Loucy (cell line): ENCODE measurements at regions not wholly inside any gene's neighbourhood (a gene's known extent, or its start where the extent isn't known, plus 50 kb on each side); places are given as distances from the start of the nearest gene placed in this dataset.

Source experiments
- H2AFZ ChIP-seq: fragments of 200-600 bp; sonication (generic); 2 replicates; pipeline ENCODE4 v1.6.0; 2016; ENCODE audit warnings: antibody characterized with exemption, mild to moderate bottlenecking, low read length, moderate library complexity
- H3F3A ChIP-seq: fragments of 200-600 bp; 2 replicates; pipeline ENCODE4 v1.6.0; 2016; ENCODE audit warnings: antibody characterized with exemption, low read depth, mild to moderate bottlenecking
- H3K27me3 ChIP-seq: fragments of 200-600 bp; sonication (generic); 2 replicates; pipeline ENCODE4 v1.6.1; 2014; ENCODE audit warnings: low read length, mild to moderate bottlenecking; ENCODE audit not compliant: insufficient read depth, poor library complexity, severe bottlenecking
- H3K36me3 ChIP-seq: fragments of 200-600 bp; sonication (generic); 2 replicates; pipeline ENCODE4 v1.6.1; 2016; ENCODE audit warnings: low read length; ENCODE audit not compliant: insufficient read depth
- H3K4me1 ChIP-seq: fragments of 200-600 bp; sonication (generic); 2 replicates; pipeline ENCODE4 v1.5.1; 2014; ENCODE audit warnings: low read length, mild to moderate bottlenecking; ENCODE audit not compliant: insufficient read depth, poor library complexity, severe bottlenecking
- H3K4me2 ChIP-seq: fragments of 200-600 bp; sonication (generic); 2 replicates; pipeline ENCODE4 v1.6.0; 2014; ENCODE audit warnings: antibody characterized with exemption, low read length, low read depth, mild to moderate bottlenecking; ENCODE audit not compliant: poor library complexity, severe bottlenecking
- H3K4me3 ChIP-seq: fragments of 200-600 bp; sonication (generic); 2 replicates; pipeline ENCODE4 v1.5.1; 2014; ENCODE audit warnings: low read length, mild to moderate bottlenecking, mixed read lengths; ENCODE audit not compliant: poor library complexity, severe bottlenecking
- H3K79me2 ChIP-seq: fragments of 200-600 bp; sonication (generic); 2 replicates; pipeline ENCODE4 v1.6.1; 2014; ENCODE audit warnings: low read length; ENCODE audit not compliant: insufficient read depth
- H3K9ac ChIP-seq: fragments of 200-600 bp; sonication (generic); 2 replicates; pipeline ENCODE4 v1.6.0; 2014; ENCODE audit warnings: mild to moderate bottlenecking, low read depth, low read length, moderate library complexity; ENCODE audit not compliant: poor library complexity, severe bottlenecking
- H3K9me2 ChIP-seq: fragments of 200-600 bp; sonication (generic); replicated peaks from 2 replicates; pipeline ENCODE4 v1.6.1; 2016; ENCODE audit warnings: low read depth, low read length, mixed read lengths
- H3K9me3 ChIP-seq: fragments of 200-600 bp; sonication (generic); 2 replicates; pipeline ENCODE4 v1.6.1; 2014; ENCODE audit warnings: mild to moderate bottlenecking, antibody characterized with exemption, low read length, low read depth; ENCODE audit not compliant: insufficient read depth
- H4K20me1 ChIP-seq: fragments of 200-600 bp; sonication (generic); 2 replicates; pipeline ENCODE4 v1.6.0; 2014; ENCODE audit warnings: antibody characterized with exemption, low read length, mild to moderate bottlenecking; ENCODE audit not compliant: insufficient read depth, poor library complexity, severe bottlenecking
- CTCF ChIP-seq: fragments of 200-600 bp; sonication (generic); conservative IDR thresholded peaks from 2 replicates; pipeline ENCODE4 v1.5.1; 2014; ENCODE audit warnings: mild to moderate bottlenecking, antibody characterized with exemption, low read length
- EZH2phosphoT487 ChIP-seq: fragments of 200-600 bp; IDR thresholded peaks from 2 replicates; pipeline ENCODE4 v1.6.1; 2018; ENCODE audit warnings: antibody characterized with exemption, mild to moderate bottlenecking, moderate library complexity, borderline replicate concordance

- Histone ChIP-seq H3K9me3 (no peaks in the 10 kb centered on the region), H3K36me3 (no peaks in the 10 kb centered on the region), H2AFZ (no peak overlapping the region), H3K27me3 (no peaks in the 10 kb centered on the region), H3K4me2 (peak overlapping the region; percentile 69), H3K4me1 (peaks cover 78% of the 10 kb centered on the region), H3K9me2 (no peaks in the 10 kb centered on the region), H3K9ac (peak overlapping the region; percentile 72), H3K4me3 (peak overlapping the region; percentile 54), H3K79me2 (no peaks in the 10 kb centered on the region), H4K20me1 (no peaks in the 10 kb centered on the region), H3F3A (peaks cover 21% of the 10 kb centered on the region)
- TF ChIP-seq EZH2phosphoT487 (no peak), CTCF (peak; percentile 31)
These were observed 54.1 kb upstream of the BEGAIN start for GRCh38 chr14:100641274-100641860.

GRCh38 chr14:100643426-100643825, 56.2 kb upstream of the BEGAIN start:
- H4K20me1 ChIP-seq = no peaks in the 10 kb centered on the region
- no peaks in the 10 kb centered on the region for H3K36me3 ChIP-seq
- H3K79me2 ChIP-seq = no peaks in the 10 kb centered on the region
- H3K4me1 ChIP-seq = peaks cover 61% of the 10 kb centered on the region
- H3K9me3 ChIP-seq = no peaks in the 10 kb centered on the region
- no peaks in the 10 kb centered on the region for H3K27me3 ChIP-seq
- TF ChIP-seq CTCF (no peak), EZH2phosphoT487 (no peak)
- no peak overlapping the region for H3K9ac ChIP-seq
- no peak overlapping the region for H2AFZ ChIP-seq
- peaks cover 21% of the 10 kb centered on the region for H3F3A ChIP-seq
- H3K4me2 ChIP-seq = no peak overlapping the region
- no peak overlapping the region for H3K4me3 ChIP-seq
- H3K9me2 ChIP-seq = no peaks in the 10 kb centered on the region

GRCh38 chr14:100644383-100644782, 57.2 kb upstream of the BEGAIN start:
- Histone ChIP-seq H4K20me1 (no peaks in the 10 kb centered on the region), H3K27me3 (no peaks in the 10 kb centered on the region), H2AFZ (no peak overlapping the region), H3K9me3 (no peaks in the 10 kb centered on the region), H3K36me3 (no peaks in the 10 kb centered on the region), H3K4me3 (no peak overlapping the region), H3K79me2 (no peaks in the 10 kb centered on the region), H3K4me1 (peaks cover 52% of the 10 kb centered on the region), H3K4me2 (peak overlapping the region; percentile 72), H3K9ac (peak overlapping the region; percentile 66), H3F3A (peaks cover 18% of the 10 kb centered on the region), H3K9me2 (no peaks in the 10 kb centered on the region)
- TF ChIP-seq EZH2phosphoT487 (no peak), CTCF (no peak)
